KMS-11 (cell line): ENCODE measurements at regions not wholly inside any gene's neighbourhood (a gene's known extent, or its start where the extent isn't known, plus 50 kb on each side); places are given as distances from the start of the nearest gene placed in this dataset.

Source experiments
- H2AFZ ChIP-seq: fragments of 200-600 bp; sonication (generic); 2 replicates; pipeline ENCODE4 v1.6.1; 2016; ENCODE audit warnings: antibody characterized with exemption, mixed run types, low read depth
- H3K27ac ChIP-seq: fragments of 200-600 bp; sonication (generic); 2 replicates; pipeline ENCODE4 v1.6.1; 2016; ENCODE audit warnings: mild to moderate bottlenecking, mixed run types
- H3K27me3 ChIP-seq: fragments of 200-600 bp; sonication (generic); 2 replicates; pipeline ENCODE4 v1.6.1; 2017; ENCODE audit warnings: mild to moderate bottlenecking, low read depth, mixed run types, moderate library complexity; ENCODE audit not compliant: insufficient read depth
- H3K36me3 ChIP-seq: fragments of 200-600 bp; sonication (generic); 2 replicates; pipeline ENCODE4 v1.6.1; 2017; ENCODE audit warnings: mild to moderate bottlenecking, mixed run types; ENCODE audit not compliant: insufficient read depth
- H3K4me1 ChIP-seq: fragments of 200-600 bp; sonication (generic); 2 replicates; pipeline ENCODE4 v1.6.1; 2016; ENCODE audit warnings: mild to moderate bottlenecking, low read depth, mixed run types; ENCODE audit not compliant: poor library complexity, severe bottlenecking
- H3K4me2 ChIP-seq: fragments of 200-600 bp; sonication (generic); 2 replicates; pipeline ENCODE4 v1.7.0; 2016; ENCODE audit warnings: mild to moderate bottlenecking, mixed run types
- H3K4me3 ChIP-seq: fragments of 200-600 bp; sonication (generic); IDR thresholded peaks from 2 replicates; pipeline ENCODE4 v1.6.1; 2017; ENCODE audit warnings: low read depth, low read length, mixed read lengths; ENCODE audit not compliant: insufficient read depth
- H3K79me2 ChIP-seq: fragments of 200-600 bp; sonication (generic); 2 replicates; pipeline ENCODE4 v1.6.1; 2016; ENCODE audit warnings: low read depth, mixed run types; ENCODE audit not compliant: insufficient read depth
- H3K9ac ChIP-seq: fragments of 200-600 bp; sonication (generic); 2 replicates; pipeline ENCODE4 v1.6.1; 2016; ENCODE audit warnings: mild to moderate bottlenecking, mixed run types
- H4K20me1 ChIP-seq: fragments of 200-600 bp; sonication (generic); 2 replicates; pipeline ENCODE4 v1.6.1; 2016; ENCODE audit warnings: mild to moderate bottlenecking, mixed run types; ENCODE audit not compliant: insufficient read depth
- TF ChIP-seq, protein P1 (sequence below): fragments of 200-600 bp; sonication (generic); conservative IDR thresholded peaks from 2 replicates; pipeline ENCODE4 v1.6.1; 2017; ENCODE audit warnings: low read depth, mild to moderate bottlenecking, antibody characterized with exemption, low read length, moderate library complexity, mixed read lengths

DNA sequence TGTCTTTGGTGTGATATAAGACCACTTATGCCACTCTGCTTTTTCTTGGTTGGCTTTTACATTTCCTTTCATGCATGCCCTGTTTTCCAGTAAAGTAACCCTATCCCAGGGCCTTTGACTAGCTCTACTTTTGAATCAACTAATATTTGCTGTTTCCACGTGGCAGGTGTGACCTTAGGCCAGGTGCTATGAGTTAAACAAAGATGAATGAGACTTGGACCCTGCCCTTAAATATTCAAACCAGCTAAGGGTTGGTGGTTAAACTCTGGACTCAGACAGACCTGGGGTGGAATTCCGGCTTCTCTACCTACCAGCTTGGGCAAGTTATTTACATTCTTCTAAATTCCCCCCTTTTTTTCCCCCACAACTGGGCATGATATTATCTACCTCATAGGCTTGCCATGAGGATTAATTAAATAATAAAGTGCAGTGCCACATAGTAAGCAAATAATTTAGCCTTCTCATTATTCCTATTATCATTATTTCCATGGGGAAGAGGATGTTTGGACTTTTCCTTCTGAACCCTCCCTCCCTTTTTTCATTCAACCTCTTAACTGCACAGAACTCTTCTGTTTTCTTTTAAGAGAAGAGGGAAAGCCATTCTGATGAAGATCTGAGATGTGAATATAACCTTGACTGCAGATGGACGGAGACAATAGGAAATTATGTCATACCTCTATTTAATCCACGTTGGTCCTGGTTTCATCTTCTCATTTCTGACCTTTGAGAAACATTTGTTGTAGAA is 143.6 kb upstream of the TNFAIP3 start:
- TF ChIP-seq, protein P1, sequence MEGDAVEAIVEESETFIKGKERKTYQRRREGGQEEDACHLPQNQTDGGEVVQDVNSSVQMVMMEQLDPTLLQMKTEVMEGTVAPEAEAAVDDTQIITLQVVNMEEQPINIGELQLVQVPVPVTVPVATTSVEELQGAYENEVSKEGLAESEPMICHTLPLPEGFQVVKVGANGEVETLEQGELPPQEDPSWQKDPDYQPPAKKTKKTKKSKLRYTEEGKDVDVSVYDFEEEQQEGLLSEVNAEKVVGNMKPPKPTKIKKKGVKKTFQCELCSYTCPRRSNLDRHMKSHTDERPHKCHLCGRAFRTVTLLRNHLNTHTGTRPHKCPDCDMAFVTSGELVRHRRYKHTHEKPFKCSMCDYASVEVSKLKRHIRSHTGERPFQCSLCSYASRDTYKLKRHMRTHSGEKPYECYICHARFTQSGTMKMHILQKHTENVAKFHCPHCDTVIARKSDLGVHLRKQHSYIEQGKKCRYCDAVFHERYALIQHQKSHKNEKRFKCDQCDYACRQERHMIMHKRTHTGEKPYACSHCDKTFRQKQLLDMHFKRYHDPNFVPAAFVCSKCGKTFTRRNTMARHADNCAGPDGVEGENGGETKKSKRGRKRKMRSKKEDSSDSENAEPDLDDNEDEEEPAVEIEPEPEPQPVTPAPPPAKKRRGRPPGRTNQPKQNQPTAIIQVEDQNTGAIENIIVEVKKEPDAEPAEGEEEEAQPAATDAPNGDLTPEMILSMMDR = no peak
- Histone ChIP-seq H3K27me3 (no peaks in the 10 kb centered on the region), H3K36me3 (no peaks in the 10 kb centered on the region), H3K4me3 (no peak overlapping the region), H3K79me2 (no peaks in the 10 kb centered on the region), H3K4me2 (no peak overlapping the region), H3K27ac (no peak overlapping the region), H3K9ac (no peak overlapping the region), H4K20me1 (no peaks in the 10 kb centered on the region), H3K4me1 (peaks cover 13% of the 10 kb centered on the region), H2AFZ (no peak overlapping the region)

DNA sequence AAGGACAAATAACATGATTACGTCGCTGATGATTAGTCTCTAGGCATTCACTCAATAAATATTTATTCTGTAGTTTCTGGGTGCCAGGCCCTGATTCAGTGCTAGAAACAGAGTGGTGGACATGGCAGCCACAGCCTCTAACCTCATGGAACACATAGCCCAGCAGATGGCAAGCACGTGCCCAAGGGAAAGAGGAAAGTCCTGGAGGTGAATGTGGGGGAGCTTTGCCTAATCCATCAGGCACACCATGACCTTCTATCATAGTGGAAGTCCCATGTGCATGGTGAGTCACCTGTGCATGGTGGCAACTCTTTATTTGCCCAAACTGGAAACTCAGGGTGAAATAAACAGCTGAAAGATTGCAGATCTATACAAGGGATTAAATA is 143.0 kb upstream of the TNFAIP3 start:
- TF ChIP-seq, protein P1 = no peak
- no peak overlapping the region for H3K27ac ChIP-seq

GRCh38 chr6:137724495-137725211 is 142.4 kb upstream of the TNFAIP3 start:
- no peaks in the 10 kb centered on the region for H3K79me2 ChIP-seq
- TF ChIP-seq, protein P1 = no peak
- no peak overlapping the region for H3K4me2 ChIP-seq
- H3K36me3 ChIP-seq = no peaks in the 10 kb centered on the region
- no peak overlapping the region for H3K27ac ChIP-seq
- H3K4me1 ChIP-seq = peaks cover 7% of the 10 kb centered on the region
- no peaks in the 10 kb centered on the region for H4K20me1 ChIP-seq
- H3K4me3 ChIP-seq = no peak overlapping the region
- H3K9ac ChIP-seq = no peak overlapping the region
- H2AFZ ChIP-seq = no peak overlapping the region
- no peaks in the 10 kb centered on the region for H3K27me3 ChIP-seq

More for the DNA sequence above, 143.0 kb upstream of the TNFAIP3 start:
- Histone ChIP-seq H3K4me2 (no peak overlapping the region), H3K4me3 (no peak overlapping the region), H3K9ac (no peak overlapping the region), H2AFZ (no peak overlapping the region), H3K4me1 (peaks cover 7% of the 10 kb centered on the region), H3K36me3 (no peaks in the 10 kb centered on the region), H4K20me1 (no peaks in the 10 kb centered on the region), H3K79me2 (no peaks in the 10 kb centered on the region), H3K27me3 (no peaks in the 10 kb centered on the region)

DNA sequence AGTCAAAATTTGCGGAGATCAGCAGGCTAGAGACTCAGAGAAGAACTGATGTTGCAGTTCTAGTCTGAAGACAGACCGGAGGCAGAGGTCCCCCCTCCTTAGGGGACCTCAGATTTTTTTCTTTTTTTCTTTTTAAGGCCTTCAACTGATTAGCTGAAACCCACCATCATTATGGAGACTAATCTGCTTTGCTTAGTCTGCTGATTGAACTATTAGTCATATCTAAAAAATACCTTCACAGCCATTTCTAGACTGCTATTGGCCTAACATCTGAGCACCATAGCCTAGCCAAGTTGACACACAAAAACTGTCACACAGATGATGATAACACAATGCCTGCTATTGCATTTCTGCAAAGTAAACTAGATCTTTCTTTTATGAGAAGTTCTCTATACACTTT is 141.1 kb upstream of the TNFAIP3 start:
- H3K27me3 ChIP-seq = no peaks in the 10 kb centered on the region
- no peak overlapping the region for H3K27ac ChIP-seq
- H3K9ac ChIP-seq = no peak overlapping the region
- H3K4me3 ChIP-seq = no peak overlapping the region
- H3K36me3 ChIP-seq = no peaks in the 10 kb centered on the region
- H3K4me2 ChIP-seq = no peak overlapping the region
- H4K20me1 ChIP-seq = no peaks in the 10 kb centered on the region
- no peak overlapping the region for H2AFZ ChIP-seq
- H3K79me2 ChIP-seq = no peaks in the 10 kb centered on the region
- peaks cover 7% of the 10 kb centered on the region for H3K4me1 ChIP-seq
- TF ChIP-seq, protein P1 = no peak
